Ishikawa (cell line): ENCODE measurements at regions not wholly inside any gene's neighbourhood (a gene's known extent, or its start where the extent isn't known, plus 50 kb on each side); places are given as distances from the start of the nearest gene placed in this dataset.

Experiments
- CEBPB ChIP-seq: IDR thresholded peaks from 2 replicates; pipeline ENCODE4 v1.6.1; 2012
- CREB1 ChIP-seq: IDR thresholded peaks from 2 replicates; pipeline ENCODE4 v1.6.1; 2012; ENCODE audit warnings: low read depth
- EP300 ChIP-seq: IDR thresholded peaks from 2 replicates; pipeline ENCODE4 v1.6.1; 2012; ENCODE audit warnings: borderline replicate concordance
- FOXM1 ChIP-seq: IDR thresholded peaks from 2 replicates; pipeline ENCODE4 v1.6.1; 2012; ENCODE audit warnings: low read depth, borderline replicate concordance
- MAX ChIP-seq: IDR thresholded peaks from 2 replicates; pipeline ENCODE4 v1.6.1; 2012
- RAD21 ChIP-seq: IDR thresholded peaks from 2 replicates; pipeline ENCODE4 v1.6.1; 2012; ENCODE audit warnings: low read depth
- TAF1 ChIP-seq: IDR thresholded peaks from 2 replicates; pipeline ENCODE4 v1.6.1; 2012; ENCODE audit warnings: low read depth, mild to moderate bottlenecking
- TCF12 ChIP-seq: IDR thresholded peaks from 2 replicates; pipeline ENCODE4 v1.6.1; 2012; ENCODE audit warnings: low read depth
- TEAD4 ChIP-seq: IDR thresholded peaks from 2 replicates; pipeline ENCODE4 v1.6.1; 2012
- YY1 ChIP-seq: IDR thresholded peaks from 2 replicates; pipeline ENCODE4 v1.6.1; 2012; ENCODE audit warnings: low read depth
- TF ChIP-seq, protein P1 (sequence below): IDR thresholded peaks from 2 replicates; pipeline ENCODE4 v1.6.1; 2012; ENCODE audit warnings: low read depth, mild to moderate bottlenecking
- TF ChIP-seq, protein P2 (sequence below): IDR thresholded peaks from 2 replicates; pipeline ENCODE4 v1.6.1; 2012

- TF ChIP-seq, protein P1, sequence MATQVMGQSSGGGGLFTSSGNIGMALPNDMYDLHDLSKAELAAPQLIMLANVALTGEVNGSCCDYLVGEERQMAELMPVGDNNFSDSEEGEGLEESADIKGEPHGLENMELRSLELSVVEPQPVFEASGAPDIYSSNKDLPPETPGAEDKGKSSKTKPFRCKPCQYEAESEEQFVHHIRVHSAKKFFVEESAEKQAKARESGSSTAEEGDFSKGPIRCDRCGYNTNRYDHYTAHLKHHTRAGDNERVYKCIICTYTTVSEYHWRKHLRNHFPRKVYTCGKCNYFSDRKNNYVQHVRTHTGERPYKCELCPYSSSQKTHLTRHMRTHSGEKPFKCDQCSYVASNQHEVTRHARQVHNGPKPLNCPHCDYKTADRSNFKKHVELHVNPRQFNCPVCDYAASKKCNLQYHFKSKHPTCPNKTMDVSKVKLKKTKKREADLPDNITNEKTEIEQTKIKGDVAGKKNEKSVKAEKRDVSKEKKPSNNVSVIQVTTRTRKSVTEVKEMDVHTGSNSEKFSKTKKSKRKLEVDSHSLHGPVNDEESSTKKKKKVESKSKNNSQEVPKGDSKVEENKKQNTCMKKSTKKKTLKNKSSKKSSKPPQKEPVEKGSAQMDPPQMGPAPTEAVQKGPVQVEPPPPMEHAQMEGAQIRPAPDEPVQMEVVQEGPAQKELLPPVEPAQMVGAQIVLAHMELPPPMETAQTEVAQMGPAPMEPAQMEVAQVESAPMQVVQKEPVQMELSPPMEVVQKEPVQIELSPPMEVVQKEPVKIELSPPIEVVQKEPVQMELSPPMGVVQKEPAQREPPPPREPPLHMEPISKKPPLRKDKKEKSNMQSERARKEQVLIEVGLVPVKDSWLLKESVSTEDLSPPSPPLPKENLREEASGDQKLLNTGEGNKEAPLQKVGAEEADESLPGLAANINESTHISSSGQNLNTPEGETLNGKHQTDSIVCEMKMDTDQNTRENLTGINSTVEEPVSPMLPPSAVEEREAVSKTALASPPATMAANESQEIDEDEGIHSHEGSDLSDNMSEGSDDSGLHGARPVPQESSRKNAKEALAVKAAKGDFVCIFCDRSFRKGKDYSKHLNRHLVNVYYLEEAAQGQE: no peak
- TF ChIP-seq TAF1 (no peak), CEBPB (no peak), EP300 (no peak), YY1 (no peak), RAD21 (no peak), CREB1 (no peak), FOXM1 (no peak), MAX (no peak), TCF12 (no peak), TEAD4 (no peak)
- TF ChIP-seq, protein P2, sequence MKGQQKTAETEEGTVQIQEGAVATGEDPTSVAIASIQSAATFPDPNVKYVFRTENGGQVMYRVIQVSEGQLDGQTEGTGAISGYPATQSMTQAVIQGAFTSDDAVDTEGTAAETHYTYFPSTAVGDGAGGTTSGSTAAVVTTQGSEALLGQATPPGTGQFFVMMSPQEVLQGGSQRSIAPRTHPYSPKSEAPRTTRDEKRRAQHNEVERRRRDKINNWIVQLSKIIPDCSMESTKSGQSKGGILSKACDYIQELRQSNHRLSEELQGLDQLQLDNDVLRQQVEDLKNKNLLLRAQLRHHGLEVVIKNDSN: no peak
Measured at GRCh38 chr1:17994046-17994445, 113.6 kb upstream of the IGSF21 start.
